ENCODE measurements at regions not wholly inside any gene's neighbourhood (a gene's known extent, or its start where the extent isn't known, plus 50 kb on each side); places are given as distances from the start of the nearest gene placed in this dataset.

DNA sequence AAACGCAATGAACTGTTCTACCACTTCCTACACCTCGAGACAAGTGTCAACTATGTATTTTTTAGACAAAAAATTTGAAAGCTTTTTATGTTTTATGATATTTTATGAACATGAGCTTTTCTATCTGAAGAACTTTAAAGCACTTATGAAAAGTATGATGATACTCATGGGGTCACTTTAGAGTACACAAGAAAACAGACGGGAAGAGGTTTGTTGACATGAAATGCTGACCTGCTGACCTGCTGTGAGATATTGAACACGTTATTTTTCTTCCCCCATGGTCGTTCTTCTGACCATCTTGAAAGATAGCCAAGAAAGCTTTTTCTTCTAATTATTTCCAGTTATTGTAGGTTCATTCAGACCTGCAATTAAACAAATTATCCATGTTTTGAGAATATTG is 63.1 kb downstream of the PLEKHG1 start (continued):
- TF ChIP-seq HNF4A (CRISPR knock-in tag; IDR thresholded peaks at IDR 0.05) (no peak), E2F5 (CRISPR knock-in tag; conservative IDR thresholded peaks at IDR 0.05) (no peak), ZNF577 (CRISPR knock-in tag; IDR thresholded peaks at IDR 0.05; ENCODE audit: borderline replicate concordance, low read depth) (no peak)

DNA sequence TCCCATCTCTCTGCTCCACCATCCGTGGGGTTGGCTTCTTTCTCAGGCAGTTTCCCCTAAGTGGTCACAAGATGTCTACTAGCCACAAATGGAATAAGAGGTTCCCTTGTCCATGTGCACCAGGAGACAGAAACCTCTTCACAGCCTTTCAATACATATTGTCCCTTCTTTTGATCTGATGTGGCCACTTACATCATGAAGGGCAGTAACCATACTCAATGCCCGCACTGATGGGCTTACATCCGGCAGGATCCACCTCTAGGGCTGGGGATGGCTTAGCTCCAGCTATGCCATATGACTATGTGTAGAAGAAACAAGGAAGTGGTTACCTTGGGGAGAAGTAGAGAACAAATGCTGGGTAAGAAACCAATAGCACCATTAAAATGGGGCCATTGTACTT is 64.4 kb downstream of the PLEKHG1 start:
- no peak overlapping the region for H3K4me3 ChIP-seq (replicated peaks in 1 of 3; ENCODE audit: insufficient read depth in 1 of 3, low read depth in 2 of 3, low read length in 3 of 3)
- H3K9me3 ChIP-seq (ENCODE audit: low read length): no peaks in the 10 kb centered on the region
- no TSS peak for BruUV-seq (replicated peaks)
- intact Hi-C loops (cut with micrococcal nuclease; ENCODE audit: unreplicated experiment) (no loop called here), in situ Hi-C loops (cut with HindIII; ENCODE audit: extremely low pct_ligation_motif_present, low pct_unique_long_range_greater_than_20kb) (no loop called here)
- H3K4me2 ChIP-seq (ENCODE audit: low read depth, low read length): no peak overlapping the region
- no peak for ATAC-seq
- no peak overlapping the region for H2AFZ ChIP-seq (ENCODE audit: low read length)
- no peaks in the 10 kb centered on the region for H3K79me2 ChIP-seq (ENCODE audit: insufficient read depth, low read length)
- FAIRE-seq: no peak
- H3K27me3 ChIP-seq (ENCODE audit: control insufficient read depth in 1 of 2, insufficient read depth in 2 of 2, low read length in 2 of 2): no peaks in the 10 kb centered on the region
- no peak overlapping the region for H3K27ac ChIP-seq (ENCODE audit: extremely low read length, insufficient read depth, low read length)
- no peak for DNase-seq (ENCODE audit: low spot score)
- CTCF ChIA-PET (ENCODE audit: low intra/inter-chr PET ratio, low total read pairs): no interaction called here
- H3K36me3 ChIP-seq (replicated peaks in 1 of 2; ENCODE audit: control insufficient read depth in 1 of 2, insufficient read depth in 2 of 2, low read length in 2 of 2): no peaks in the 10 kb centered on the region
- POLR2A ChIA-PET: no interaction called here
- H4K20me1 ChIP-seq (ENCODE audit: insufficient read depth, low read length): no peaks in the 10 kb centered on the region
- H3K4me1 ChIP-seq (ENCODE audit: insufficient read depth, low read length): peaks cover 13% of the 10 kb centered on the region
- 74% methylated on average over 3 of the region's 3 CpGs for WGBS (ENCODE audit: low lambda C conversion rate)
- H3K9ac ChIP-seq (ENCODE audit: insufficient read depth, low read depth, low read length): no peak overlapping the region
- TF ChIP-seq ZNF670 (CRISPR knock-in tag; IDR thresholded peaks at IDR 0.05; ENCODE audit: borderline replicate concordance): no peak
- no peak for TF ChIP-seq RXRB (CRISPR knock-in tag; IDR thresholded peaks at IDR 0.05; ENCODE audit: borderline replicate concordance)
- TF ChIP-seq ZNF619 (CRISPR knock-in tag; IDR thresholded peaks at IDR 0.05): no peak
- no peak for TF ChIP-seq NCOR1 (IDR thresholded peaks at IDR 0.05; ENCODE audit: borderline replicate concordance, low read length)
- no peak for TF ChIP-seq CBX2 (IDR thresholded peaks at IDR 0.05; ENCODE audit: low read depth, low read length)
- no peak for TF ChIP-seq CBX2 (CRISPR knock-in tag; IDR thresholded peaks at IDR 0.05; ENCODE audit: low read depth)
- TF ChIP-seq, protein P1, sequence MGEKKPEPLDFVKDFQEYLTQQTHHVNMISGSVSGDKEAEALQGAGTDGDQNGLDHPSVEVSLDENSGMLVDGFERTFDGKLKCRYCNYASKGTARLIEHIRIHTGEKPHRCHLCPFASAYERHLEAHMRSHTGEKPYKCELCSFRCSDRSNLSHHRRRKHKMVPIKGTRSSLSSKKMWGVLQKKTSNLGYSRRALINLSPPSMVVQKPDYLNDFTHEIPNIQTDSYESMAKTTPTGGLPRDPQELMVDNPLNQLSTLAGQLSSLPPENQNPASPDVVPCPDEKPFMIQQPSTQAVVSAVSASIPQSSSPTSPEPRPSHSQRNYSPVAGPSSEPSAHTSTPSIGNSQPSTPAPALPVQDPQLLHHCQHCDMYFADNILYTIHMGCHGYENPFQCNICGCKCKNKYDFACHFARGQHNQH (CRISPR knock-in tag; IDR thresholded peaks at IDR 0.05): no peak
- TF ChIP-seq ZNF264 (CRISPR knock-in tag; IDR thresholded peaks at IDR 0.05): no peak
- no peak for TF ChIP-seq RBM22 (optimal IDR thresholded peaks at IDR 0.05; ENCODE audit: low read length)
- no peak for TF ChIP-seq TBX3 (IDR thresholded peaks at IDR 0.05; ENCODE audit: borderline replicate concordance)
- TF ChIP-seq HNF1A (IDR thresholded peaks at IDR 0.05; ENCODE audit: low read depth): no peak
- TF ChIP-seq HNF1A (CRISPR knock-in tag; IDR thresholded peaks at IDR 0.05; ENCODE audit: borderline replicate concordance): no peak
- TF ChIP-seq ELK4 (CRISPR knock-in tag; IDR thresholded peaks at IDR 0.05; ENCODE audit: borderline replicate concordance): no peak

Measured in HepG2 (cell line).